ENCODE measurements at regions not wholly inside any gene's neighbourhood (a gene's known extent, or its start where the extent isn't known, plus 50 kb on each side); places are given as distances from the start of the nearest gene placed in this dataset.

DNA sequence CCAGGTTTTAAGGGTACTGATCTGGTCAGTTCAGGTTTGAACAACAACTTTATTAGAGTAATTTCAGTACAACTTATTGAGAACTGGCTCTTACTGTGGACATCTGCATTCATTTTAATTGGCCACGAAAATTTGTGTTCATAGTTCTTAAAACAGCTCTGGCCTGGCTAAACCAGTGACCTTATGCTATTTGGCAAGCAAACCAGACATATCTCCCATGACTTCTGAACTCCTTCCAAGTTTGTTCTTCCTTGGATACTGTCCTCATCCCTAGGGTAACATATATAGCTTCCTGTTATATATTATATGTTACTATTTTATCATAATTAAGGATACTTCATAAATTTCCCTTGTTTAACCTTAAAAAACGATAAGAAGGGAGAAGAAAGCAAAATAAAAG lies 841.9 kb downstream of the TRAM1L1 start:
- TF ChIP-seq, protein P1, sequence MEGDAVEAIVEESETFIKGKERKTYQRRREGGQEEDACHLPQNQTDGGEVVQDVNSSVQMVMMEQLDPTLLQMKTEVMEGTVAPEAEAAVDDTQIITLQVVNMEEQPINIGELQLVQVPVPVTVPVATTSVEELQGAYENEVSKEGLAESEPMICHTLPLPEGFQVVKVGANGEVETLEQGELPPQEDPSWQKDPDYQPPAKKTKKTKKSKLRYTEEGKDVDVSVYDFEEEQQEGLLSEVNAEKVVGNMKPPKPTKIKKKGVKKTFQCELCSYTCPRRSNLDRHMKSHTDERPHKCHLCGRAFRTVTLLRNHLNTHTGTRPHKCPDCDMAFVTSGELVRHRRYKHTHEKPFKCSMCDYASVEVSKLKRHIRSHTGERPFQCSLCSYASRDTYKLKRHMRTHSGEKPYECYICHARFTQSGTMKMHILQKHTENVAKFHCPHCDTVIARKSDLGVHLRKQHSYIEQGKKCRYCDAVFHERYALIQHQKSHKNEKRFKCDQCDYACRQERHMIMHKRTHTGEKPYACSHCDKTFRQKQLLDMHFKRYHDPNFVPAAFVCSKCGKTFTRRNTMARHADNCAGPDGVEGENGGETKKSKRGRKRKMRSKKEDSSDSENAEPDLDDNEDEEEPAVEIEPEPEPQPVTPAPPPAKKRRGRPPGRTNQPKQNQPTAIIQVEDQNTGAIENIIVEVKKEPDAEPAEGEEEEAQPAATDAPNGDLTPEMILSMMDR (conservative IDR thresholded peaks at IDR 0.05) = no peak
- H3K9me3 Mint-ChIP-seq = no peaks in the 10 kb centered on the region
- Histone ChIP-seq H3K27me3 (ENCODE audit: insufficient read depth, low read length) (no peaks in the 10 kb centered on the region), H3K9me3 (ENCODE audit: control insufficient read depth, low read depth, low read length) (no peaks in the 10 kb centered on the region), H3K9ac (ENCODE audit: extremely low read depth, insufficient read length, low read length) (no peak overlapping the region), H3K56ac (ENCODE audit: insufficient read length, low read depth, low read length) (no peak overlapping the region), H4K91ac (ENCODE audit: insufficient read length, low read depth, low read length) (no peak overlapping the region), H4K20me1 (ENCODE audit: control insufficient read depth, insufficient read depth, insufficient read length) (no peaks in the 10 kb centered on the region), H2BK20ac (ENCODE audit: low read depth, low read length, poor library complexity, severe bottlenecking) (no peak overlapping the region), H3K14ac (ENCODE audit: insufficient read depth, low read length) (no peak overlapping the region), H3K23me2 (ENCODE audit: insufficient read length, low read depth, low read length, poor library complexity, severe bottlenecking) (no peaks in the 10 kb centered on the region), H3T11ph (ENCODE audit: low read length) (no peak overlapping the region), H2BK15ac (ENCODE audit: low read depth, low read length) (no peak overlapping the region), H2BK5ac (ENCODE audit: insufficient read length, low read length) (no peak overlapping the region), H3K23ac (ENCODE audit: insufficient read length, low read depth, low read length) (no peak overlapping the region), H3K79me1 (ENCODE audit: insufficient read depth, low read depth, low read length, poor library complexity, severe bottlenecking) (no peaks in the 10 kb centered on the region), H2BK120ac (ENCODE audit: low read depth, low read length, poor library complexity, severe bottlenecking) (no peak overlapping the region), H3K27ac (ENCODE audit: insufficient read length, low read depth, low read length) (no peak overlapping the region), H2BK12ac (ENCODE audit: insufficient read length, low read depth, low read length) (no peak overlapping the region), H3K18ac (ENCODE audit: insufficient read length, low read depth, low read length) (no peak overlapping the region), H3K4me1 (ENCODE audit: insufficient read depth, low read length) (no peaks in the 10 kb centered on the region), H4K5ac (ENCODE audit: insufficient read length, low read depth, low read length) (no peak overlapping the region), H2AFZ (ENCODE audit: low read length) (no peak overlapping the region), H3K79me2 (ENCODE audit: insufficient read depth, low read length) (no peaks in the 10 kb centered on the region), H4K8ac (replicated peaks; ENCODE audit: insufficient read length, low read depth, low read length) (no peak overlapping the region), H3K4me2 (ENCODE audit: insufficient read depth, insufficient read length, low read length) (no peak overlapping the region), H3K4ac (ENCODE audit: low read depth, low read length) (no peak overlapping the region), H2AK5ac (ENCODE audit: insufficient read length, low read length) (no peak overlapping the region)
- WGBS (ENCODE audit: extremely low coverage, insufficient read length, low lambda C conversion rate) = no CpG with 5 or more reads among the region's 2 CpGs
- H3K27me3 Mint-ChIP-seq (ENCODE audit: low read depth) = no peaks in the 10 kb centered on the region
- H3K4me1 Mint-ChIP-seq = peaks cover 0 to 5% of the 10 kb centered on the region in 2 experiments; a peak in 2 of 4 replicates
- no peak overlapping the region for H3K27ac Mint-ChIP-seq
- no peak for DNase-seq
- H3K4me3 Mint-ChIP-seq = no peak overlapping the region
- H3K36me3 Mint-ChIP-seq (ENCODE audit: insufficient read depth in 1 of 3, low read depth in 3 of 3) = peaks cover 0 to 2% (median 0%) of the 10 kb centered on the region in 3 experiments; a peak in 2 of 7 replicates
